ENCODE measurements at regions not wholly inside any gene's neighbourhood (a gene's known extent, or its start where the extent isn't known, plus 50 kb on each side); places are given as distances from the start of the nearest gene placed in this dataset.
A peak's percentile ranks its signal among the peaks of the same experiment; 100 is the strongest.

GRCh38 chr16:54526916-54527315 is 240.3 kb upstream of the IRX3 start:
- H3K36me3 ChIP-seq (replicated peaks) = no peaks in the 10 kb centered on the region
- in situ Hi-C loops (cut with HindIII; ENCODE audit: low pct_ligation_motif_present, low sequenced_read_pairs) = no loop called here
- peak; percentile 31 for DNase-seq

GRCh38 chr16:54526087-54526486 is 239.5 kb upstream of the IRX3 start:
- Histone ChIP-seq H3K27me3 (replicated peaks) (no peaks in the 10 kb centered on the region), H3K4me3 (ENCODE audit: low read depth, low read length) (no peak overlapping the region), H3K27ac (no peak overlapping the region), H3K36me3 (replicated peaks) (no peaks in the 10 kb centered on the region)
- no peak for TF ChIP-seq CTCF (IDR thresholded peaks at IDR 0.05; ENCODE audit: low read depth, low read length, missing control alignments)
- no peak for DNase-seq
- in situ Hi-C loops (cut with HindIII; ENCODE audit: low pct_ligation_motif_present, low sequenced_read_pairs) = no loop called here

More at GRCh38 chr16:54526916-54527315, 240.3 kb upstream of the IRX3 start:
- no peak for TF ChIP-seq CTCF (IDR thresholded peaks at IDR 0.05; ENCODE audit: low read depth, low read length, missing control alignments)
- no peak overlapping the region for H3K27ac ChIP-seq
- no peak overlapping the region for H3K4me3 ChIP-seq (ENCODE audit: low read depth, low read length)
- H3K27me3 ChIP-seq (replicated peaks) = no peaks in the 10 kb centered on the region

DNA sequence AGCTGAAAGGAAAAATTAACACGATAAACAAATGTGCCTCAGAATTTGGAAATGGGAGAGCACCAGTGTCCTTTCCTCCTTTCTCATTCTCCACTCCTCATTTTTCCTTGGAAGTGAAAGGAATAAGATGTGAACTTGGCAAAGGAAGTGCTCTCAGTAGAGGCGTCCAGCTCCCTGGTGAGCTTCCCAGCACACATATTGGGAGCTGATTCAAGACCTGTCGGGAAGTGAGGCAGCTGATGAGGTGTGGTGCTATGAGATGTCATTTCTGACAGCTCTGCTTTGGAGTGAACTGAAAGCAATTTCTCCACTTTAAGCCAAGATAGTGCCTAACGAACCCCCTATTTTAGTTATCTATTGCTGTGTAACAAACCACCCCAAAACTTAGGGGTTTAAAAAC is 238.5 kb upstream of the IRX3 start:
- Histone ChIP-seq H3K27me3 (replicated peaks) (no peaks in the 10 kb centered on the region), H3K36me3 (replicated peaks) (no peaks in the 10 kb centered on the region), H3K27ac (no peak overlapping the region), H3K4me3 (ENCODE audit: low read depth, low read length) (no peak overlapping the region)
- in situ Hi-C loops (cut with HindIII; ENCODE audit: low pct_ligation_motif_present, low sequenced_read_pairs) = no loop called here
- no peak for DNase-seq
- no peak for TF ChIP-seq CTCF (IDR thresholded peaks at IDR 0.05; ENCODE audit: low read depth, low read length, missing control alignments)

GRCh38 chr16:54522584-54522983 is 236.0 kb upstream of the IRX3 start:
- no peak for TF ChIP-seq CTCF (IDR thresholded peaks at IDR 0.05; ENCODE audit: low read depth, low read length, missing control alignments)
- H3K4me3 ChIP-seq (ENCODE audit: low read depth, low read length) = no peak overlapping the region
- H3K27me3 ChIP-seq (replicated peaks) = no peaks in the 10 kb centered on the region
- DNase-seq = no peak
- in situ Hi-C loops (cut with HindIII; ENCODE audit: low pct_ligation_motif_present, low sequenced_read_pairs) = no loop called here
- no peaks in the 10 kb centered on the region for H3K36me3 ChIP-seq (replicated peaks)
- H3K27ac ChIP-seq = no peak overlapping the region

DNA sequence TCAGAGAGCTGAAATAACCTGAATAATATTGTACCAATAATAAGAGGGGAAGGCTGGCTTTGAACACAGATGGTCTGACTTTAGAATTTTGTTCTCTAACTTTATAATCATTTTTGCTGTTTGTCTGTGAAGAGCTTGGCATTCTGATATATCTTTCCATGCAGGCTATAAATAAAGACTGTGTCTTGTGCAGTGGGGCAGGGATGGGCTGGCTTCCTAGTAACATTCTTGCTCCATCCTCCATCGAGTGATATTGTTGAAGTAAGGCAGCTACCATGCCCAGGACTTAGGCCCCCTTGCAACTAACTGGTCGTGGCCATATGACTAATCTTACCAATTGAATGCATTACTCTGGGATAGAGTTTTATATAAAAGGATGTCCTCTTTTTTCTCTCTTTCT is 234.7 kb upstream of the IRX3 start:
- Histone ChIP-seq H3K36me3 (replicated peaks) (no peaks in the 10 kb centered on the region), H3K4me3 (ENCODE audit: low read depth, low read length) (no peak overlapping the region), H3K27ac (no peak overlapping the region), H3K27me3 (replicated peaks) (no peaks in the 10 kb centered on the region)
- no peak for DNase-seq
- in situ Hi-C loops (cut with HindIII; ENCODE audit: low pct_ligation_motif_present, low sequenced_read_pairs) = no loop called here
- TF ChIP-seq CTCF (IDR thresholded peaks at IDR 0.05; ENCODE audit: low read depth, low read length, missing control alignments) = no peak

- no peaks in the 10 kb centered on the region for H3K36me3 ChIP-seq (replicated peaks)
- no peak for DNase-seq
- TF ChIP-seq CTCF (IDR thresholded peaks at IDR 0.05; ENCODE audit: low read depth, low read length, missing control alignments) = no peak
- no peak overlapping the region for H3K27ac ChIP-seq
- H3K4me3 ChIP-seq (ENCODE audit: low read depth, low read length) = no peak overlapping the region
- no peaks in the 10 kb centered on the region for H3K27me3 ChIP-seq (replicated peaks)
- in situ Hi-C loops (cut with HindIII; ENCODE audit: low pct_ligation_motif_present, low sequenced_read_pairs) = no loop called here
Measured at GRCh38 chr16:54519161-54519695, 232.6 kb upstream of the IRX3 start.
